GM12872 (cell line): ENCODE measurements at regions not wholly inside any gene's neighbourhood (a gene's known extent, or its start where the extent isn't known, plus 50 kb on each side); places are given as distances from the start of the nearest gene placed in this dataset.

Source experiments
- CTCF ChIP-seq: IDR thresholded peaks from 3 replicates; pipeline ENCODE4 v1.5.1; 2011; ENCODE audit warnings: low read depth, mild to moderate bottlenecking, low read length, moderate library complexity; ENCODE audit not compliant: insufficient read depth

GRCh38 chr15:97386940-97387339 lies 573.6 kb upstream of the ARRDC4 start:
- no peak for TF ChIP-seq CTCF

GRCh38 chr15:97401195-97401594 lies 559.3 kb upstream of the ARRDC4 start:
- TF ChIP-seq CTCF: no peak

GRCh38 chr15:97401970-97402369 lies 558.5 kb upstream of the ARRDC4 start:
- no peak for TF ChIP-seq CTCF

- TF ChIP-seq CTCF: no peak
These were observed 553.7 kb upstream of the ARRDC4 start for GRCh38 chr15:97406841-97407240.

GRCh38 chr15:97410897-97411575 lies 549.5 kb upstream of the ARRDC4 start:
- TF ChIP-seq CTCF: no peak

GRCh38 chr15:97420130-97420529 lies 540.4 kb upstream of the ARRDC4 start:
- TF ChIP-seq CTCF: no peak

GRCh38 chr15:97425596-97425995 lies 534.9 kb upstream of the ARRDC4 start:
- no peak for TF ChIP-seq CTCF
